ENCODE measurements at regions not wholly inside any gene's neighbourhood (a gene's known extent, or its start where the extent isn't known, plus 50 kb on each side); places are given as distances from the start of the nearest gene placed in this dataset.

DNA sequence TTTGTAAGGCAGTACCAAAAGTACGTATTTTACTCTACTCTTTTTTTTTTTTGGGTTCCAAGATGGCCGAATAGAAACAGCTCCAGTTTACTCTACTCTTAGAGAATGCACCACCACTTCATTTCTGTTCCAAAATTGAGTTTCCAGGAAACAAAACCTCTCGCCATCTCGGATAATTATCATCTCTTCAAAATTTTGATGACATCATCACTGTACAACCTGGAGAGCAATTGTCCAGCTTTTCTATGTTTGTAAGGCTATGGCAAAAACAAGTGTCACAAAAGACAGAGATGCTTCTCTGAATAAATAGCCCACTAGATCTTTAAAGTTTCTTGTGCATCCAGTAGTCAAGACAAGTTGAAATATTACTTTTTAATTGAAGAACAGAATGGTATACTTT is 1631.9 kb upstream of the CDH6 start:
- no peak for TF ChIP-seq EZH2 (IDR thresholded peaks at IDR 0.05; ENCODE audit: low read length, missing control alignments)
- TF ChIP-seq, protein P1, sequence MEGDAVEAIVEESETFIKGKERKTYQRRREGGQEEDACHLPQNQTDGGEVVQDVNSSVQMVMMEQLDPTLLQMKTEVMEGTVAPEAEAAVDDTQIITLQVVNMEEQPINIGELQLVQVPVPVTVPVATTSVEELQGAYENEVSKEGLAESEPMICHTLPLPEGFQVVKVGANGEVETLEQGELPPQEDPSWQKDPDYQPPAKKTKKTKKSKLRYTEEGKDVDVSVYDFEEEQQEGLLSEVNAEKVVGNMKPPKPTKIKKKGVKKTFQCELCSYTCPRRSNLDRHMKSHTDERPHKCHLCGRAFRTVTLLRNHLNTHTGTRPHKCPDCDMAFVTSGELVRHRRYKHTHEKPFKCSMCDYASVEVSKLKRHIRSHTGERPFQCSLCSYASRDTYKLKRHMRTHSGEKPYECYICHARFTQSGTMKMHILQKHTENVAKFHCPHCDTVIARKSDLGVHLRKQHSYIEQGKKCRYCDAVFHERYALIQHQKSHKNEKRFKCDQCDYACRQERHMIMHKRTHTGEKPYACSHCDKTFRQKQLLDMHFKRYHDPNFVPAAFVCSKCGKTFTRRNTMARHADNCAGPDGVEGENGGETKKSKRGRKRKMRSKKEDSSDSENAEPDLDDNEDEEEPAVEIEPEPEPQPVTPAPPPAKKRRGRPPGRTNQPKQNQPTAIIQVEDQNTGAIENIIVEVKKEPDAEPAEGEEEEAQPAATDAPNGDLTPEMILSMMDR (conservative IDR thresholded peaks at IDR 0.05 in 1 of 2, IDR thresholded peaks at IDR 0.05 in 1 of 2; ENCODE audit: low read depth in 1 of 2, low read length in 2 of 2) = no peak
- no peak overlapping the region for H2AFZ ChIP-seq (ENCODE audit: low read length)
- H3K27me3 ChIP-seq (ENCODE audit: control insufficient read depth, insufficient read depth, low read length) = no peaks in the 10 kb centered on the region
- DNase-seq (ENCODE audit: low read depth in 2 of 2) = no peak
- no peaks in the 10 kb centered on the region for H3K79me2 ChIP-seq (ENCODE audit: control insufficient read depth, insufficient read depth, low read length)
- H3K27ac ChIP-seq (ENCODE audit: insufficient read depth, low read length) = no peak overlapping the region
- no peaks in the 10 kb centered on the region for H3K9me3 ChIP-seq (ENCODE audit: control insufficient read depth, insufficient read depth, low read depth, low read length)
- H3K4me1 ChIP-seq (ENCODE audit: control insufficient read depth, extremely low read depth, insufficient read depth, low read length) = no peaks in the 10 kb centered on the region
- no peak overlapping the region for H3K4me2 ChIP-seq (ENCODE audit: extremely low read depth, insufficient read depth, low read length)
- no peak overlapping the region for H3K4me3 ChIP-seq (replicated peaks in 1 of 4; ENCODE audit: control extremely low read depth in 1 of 4, insufficient read depth in 1 of 4, low read depth in 3 of 4, low read length in 4 of 4)
- no peak overlapping the region for H3K9ac ChIP-seq (ENCODE audit: insufficient read depth, low read length)
- no peaks in the 10 kb centered on the region for H4K20me1 ChIP-seq (ENCODE audit: control insufficient read depth, extremely low read depth, insufficient read depth, low read length)
- no peaks in the 10 kb centered on the region for H3K36me3 ChIP-seq (ENCODE audit: control insufficient read depth, insufficient read depth, low read length)

DNA sequence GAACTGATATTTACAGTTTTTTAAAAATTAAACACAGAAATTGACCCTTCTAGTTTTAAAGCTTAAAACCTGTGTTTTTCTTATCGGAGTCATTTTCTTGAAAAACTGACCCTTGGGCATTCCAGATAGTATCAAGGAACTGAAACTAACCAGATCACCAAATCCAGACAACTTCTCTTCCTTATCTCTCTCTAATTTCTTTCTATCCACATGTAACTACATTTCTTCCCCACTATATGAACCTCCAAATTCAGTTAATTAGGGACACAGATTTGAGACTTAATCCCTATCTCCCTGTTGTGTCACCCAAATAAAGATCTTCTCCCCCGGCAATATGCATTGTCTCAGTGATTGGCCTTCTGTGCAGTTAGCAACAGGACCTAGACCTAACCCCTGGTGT is 1643.0 kb upstream of the CDH6 start:
- Histone ChIP-seq H4K20me1 (ENCODE audit: control insufficient read depth, extremely low read depth, insufficient read depth, low read length) (no peaks in the 10 kb centered on the region), H3K4me3 (replicated peaks in 1 of 4; ENCODE audit: control extremely low read depth in 1 of 4, insufficient read depth in 1 of 4, low read depth in 3 of 4, low read length in 4 of 4) (no peak overlapping the region), H3K36me3 (ENCODE audit: control insufficient read depth, insufficient read depth, low read length) (no peaks in the 10 kb centered on the region), H3K9ac (ENCODE audit: insufficient read depth, low read length) (no peak overlapping the region), H3K4me1 (ENCODE audit: control insufficient read depth, extremely low read depth, insufficient read depth, low read length) (no peaks in the 10 kb centered on the region), H3K79me2 (ENCODE audit: control insufficient read depth, insufficient read depth, low read length) (no peaks in the 10 kb centered on the region), H3K4me2 (ENCODE audit: extremely low read depth, insufficient read depth, low read length) (no peak overlapping the region), H3K9me3 (ENCODE audit: control insufficient read depth, insufficient read depth, low read depth, low read length) (no peaks in the 10 kb centered on the region), H2AFZ (ENCODE audit: low read length) (no peak overlapping the region), H3K27ac (ENCODE audit: insufficient read depth, low read length) (no peak overlapping the region), H3K27me3 (ENCODE audit: control insufficient read depth, insufficient read depth, low read length) (no peaks in the 10 kb centered on the region)
- TF ChIP-seq, protein P1 (conservative IDR thresholded peaks at IDR 0.05 in 1 of 2, IDR thresholded peaks at IDR 0.05 in 1 of 2; ENCODE audit: low read depth in 1 of 2, low read length in 2 of 2) = no peak
- no peak for TF ChIP-seq EZH2 (IDR thresholded peaks at IDR 0.05; ENCODE audit: low read length, missing control alignments)
- no peak for DNase-seq (ENCODE audit: low read depth in 2 of 2)

DNA sequence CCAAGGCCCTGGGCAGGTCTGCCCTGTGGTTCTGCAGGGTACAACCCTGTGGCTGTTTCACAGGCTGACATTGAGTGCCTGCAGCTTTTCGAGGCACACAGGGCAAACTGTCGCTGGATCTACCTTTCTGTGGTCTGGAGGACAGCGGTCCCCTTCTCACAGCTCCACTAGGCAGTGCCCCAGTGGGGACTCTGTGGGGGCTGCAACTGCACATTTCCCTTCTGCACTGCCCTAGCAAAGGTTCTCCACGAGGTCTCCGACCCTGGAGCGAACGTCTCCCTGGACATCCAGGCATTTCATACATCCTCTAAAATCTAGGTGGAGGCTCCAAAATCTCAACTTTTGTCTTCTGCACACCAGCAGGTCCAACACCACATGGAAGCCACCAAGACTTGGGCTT is 1645.2 kb upstream of the CDH6 start:
- Histone ChIP-seq H3K79me2 (ENCODE audit: control insufficient read depth, insufficient read depth, low read length) (no peaks in the 10 kb centered on the region), H3K9ac (ENCODE audit: insufficient read depth, low read length) (no peak overlapping the region), H4K20me1 (ENCODE audit: control insufficient read depth, extremely low read depth, insufficient read depth, low read length) (no peaks in the 10 kb centered on the region), H2AFZ (ENCODE audit: low read length) (no peak overlapping the region), H3K9me3 (ENCODE audit: control insufficient read depth, insufficient read depth, low read depth, low read length) (no peaks in the 10 kb centered on the region), H3K36me3 (ENCODE audit: control insufficient read depth, insufficient read depth, low read length) (no peaks in the 10 kb centered on the region), H3K27me3 (ENCODE audit: control insufficient read depth, insufficient read depth, low read length) (no peaks in the 10 kb centered on the region), H3K27ac (ENCODE audit: insufficient read depth, low read length) (no peak overlapping the region), H3K4me2 (ENCODE audit: extremely low read depth, insufficient read depth, low read length) (no peak overlapping the region), H3K4me1 (ENCODE audit: control insufficient read depth, extremely low read depth, insufficient read depth, low read length) (no peaks in the 10 kb centered on the region), H3K4me3 (replicated peaks in 1 of 4; ENCODE audit: control extremely low read depth in 1 of 4, insufficient read depth in 1 of 4, low read depth in 3 of 4, low read length in 4 of 4) (no peak overlapping the region)
- no peak for DNase-seq (ENCODE audit: low read depth in 2 of 2)
- TF ChIP-seq EZH2 (IDR thresholded peaks at IDR 0.05; ENCODE audit: low read length, missing control alignments) = no peak

Measured in fibroblast of lung (primary cell).